ENCODE measurements at regions not wholly inside any gene's neighbourhood (a gene's known extent, or its start where the extent isn't known, plus 50 kb on each side); places are given as distances from the start of the nearest gene placed in this dataset.

- no peak for DNase-seq (ENCODE audit: low read depth, low spot score)
- no peak overlapping the region for H3K27ac ChIP-seq
These were observed 314.9 kb downstream of the NUAK1 start for GRCh38 chr12:105823810-105824209.

GRCh38 chr12:105825141-105825540 is 313.6 kb downstream of the NUAK1 start:
- peak; percentile 86 for DNase-seq (ENCODE audit: low read depth, low spot score)
- H3K27ac ChIP-seq = peak overlapping the region; percentile 24

GRCh38 chr12:105831372-105831771 is 307.4 kb downstream of the NUAK1 start:
- no peak overlapping the region for H3K27ac ChIP-seq

GRCh38 chr12:105832021-105832420 is 306.7 kb downstream of the NUAK1 start:
- DNase-seq (ENCODE audit: low read depth, low spot score) = no peak
- no peak overlapping the region for H3K27ac ChIP-seq

More at GRCh38 chr12:105831372-105831771, 307.4 kb downstream of the NUAK1 start:
- no peak for DNase-seq (ENCODE audit: low read depth, low spot score)

- no peak overlapping the region for H3K27ac ChIP-seq
These were observed 305.9 kb downstream of the NUAK1 start for GRCh38 chr12:105832806-105833205.

GRCh38 chr12:105834496-105834895 is 304.3 kb downstream of the NUAK1 start:
- no peak overlapping the region for H3K27ac ChIP-seq

More at GRCh38 chr12:105832806-105833205, 305.9 kb downstream of the NUAK1 start:
- no peak for DNase-seq (ENCODE audit: low read depth, low spot score)

GRCh38 chr12:105835580-105836241 is 303.0 kb downstream of the NUAK1 start:
- no peak for DNase-seq (ENCODE audit: low read depth, low spot score)
- no peak overlapping the region for H3K27ac ChIP-seq

More at GRCh38 chr12:105834496-105834895, 304.3 kb downstream of the NUAK1 start:
- DNase-seq (ENCODE audit: low read depth, low spot score) = no peak

- no peak overlapping the region for H3K27ac ChIP-seq
- DNase-seq (ENCODE audit: low read depth, low spot score) = no peak
These were observed 302.5 kb downstream of the NUAK1 start for GRCh38 chr12:105836242-105836622.

GRCh38 chr12:105839629-105840127 is 299.1 kb downstream of the NUAK1 start:
- no peak for DNase-seq (ENCODE audit: low read depth, low spot score)
- H3K27ac ChIP-seq = no peak overlapping the region

GRCh38 chr12:105840384-105840783 is 298.4 kb downstream of the NUAK1 start:
- no peak overlapping the region for H3K27ac ChIP-seq
- DNase-seq (ENCODE audit: low read depth, low spot score) = no peak

- no peak for DNase-seq (ENCODE audit: low read depth, low spot score)
- no peak overlapping the region for H3K27ac ChIP-seq
These were observed 296.9 kb downstream of the NUAK1 start for GRCh38 chr12:105841840-105842239.

GRCh38 chr12:105843561-105843960 is 295.2 kb downstream of the NUAK1 start:
- H3K27ac ChIP-seq = no peak overlapping the region
- no peak for DNase-seq (ENCODE audit: low read depth, low spot score)

GRCh38 chr12:105843986-105844760 is 294.6 kb downstream of the NUAK1 start:
- no peak for DNase-seq (ENCODE audit: low read depth, low spot score)
- H3K27ac ChIP-seq = no peak overlapping the region

- DNase-seq (ENCODE audit: low read depth, low spot score) = no peak
- H3K27ac ChIP-seq = no peak overlapping the region
These were observed 292.4 kb downstream of the NUAK1 start for GRCh38 chr12:105846331-105846730.

- DNase-seq (ENCODE audit: low read depth, low spot score) = no peak
- no peak overlapping the region for H3K27ac ChIP-seq
These were observed 291.7 kb downstream of the NUAK1 start for GRCh38 chr12:105847068-105847467.

GRCh38 chr12:105848286-105848685 is 290.5 kb downstream of the NUAK1 start:
- no peak overlapping the region for H3K27ac ChIP-seq
- no peak for DNase-seq (ENCODE audit: low read depth, low spot score)

GRCh38 chr12:105850103-105850968 is 288.4 kb downstream of the NUAK1 start:
- DNase-seq (ENCODE audit: low read depth, low spot score) = no peak
- no peak overlapping the region for H3K27ac ChIP-seq

- no peak for DNase-seq (ENCODE audit: low read depth, low spot score)
- H3K27ac ChIP-seq = no peak overlapping the region
These were observed 286.3 kb downstream of the NUAK1 start for GRCh38 chr12:105852496-105852895.

- no peak overlapping the region for H3K27ac ChIP-seq
- DNase-seq (ENCODE audit: low read depth, low spot score) = no peak
These were observed 285.8 kb downstream of the NUAK1 start for GRCh38 chr12:105852951-105853350.

- no peak for DNase-seq (ENCODE audit: low read depth, low spot score)
- H3K27ac ChIP-seq = no peak overlapping the region
These were observed 284.7 kb downstream of the NUAK1 start for GRCh38 chr12:105854071-105854470.
